ENCODE measurements at regions not wholly inside any gene's neighbourhood (a gene's known extent, or its start where the extent isn't known, plus 50 kb on each side); places are given as distances from the start of the nearest gene placed in this dataset.

DNA sequence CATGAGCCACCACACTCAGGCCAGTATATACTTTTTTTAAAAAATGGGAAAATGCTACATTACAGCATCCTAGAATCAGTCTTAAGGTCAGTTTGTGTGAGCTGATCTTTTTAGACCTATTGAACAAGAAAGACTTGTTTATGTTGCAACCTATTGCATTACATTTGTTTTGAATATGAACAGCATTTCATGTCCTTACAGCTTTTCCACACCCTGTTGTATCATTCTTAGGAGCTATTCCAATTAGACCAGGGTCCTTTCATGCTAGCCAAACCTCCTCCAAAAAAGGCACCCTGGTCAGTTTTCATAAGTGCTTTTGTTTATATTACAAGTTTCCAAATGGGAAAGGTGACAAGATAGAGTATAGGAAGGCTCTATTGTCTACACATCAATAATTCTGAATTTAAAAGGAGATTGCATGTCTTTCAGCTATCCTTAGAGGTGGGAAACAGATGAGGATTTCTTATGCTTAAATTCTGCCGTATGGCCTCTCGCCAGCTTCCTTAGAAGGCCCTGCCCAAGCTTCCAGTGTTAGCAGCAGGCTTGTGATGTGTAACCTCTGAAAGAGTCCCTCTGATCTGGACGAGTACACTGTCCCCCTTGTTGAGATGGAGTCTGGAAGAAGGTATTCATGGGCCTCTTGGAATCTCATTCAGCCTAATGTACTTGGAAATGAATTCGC is 171.9 kb downstream of the OTUD1 start:
- TF ChIP-seq EGR1 (IDR thresholded peaks at IDR 0.05) (no peak), FOXM1 (IDR thresholded peaks at IDR 0.05; ENCODE audit: borderline replicate concordance, low read depth) (no peak), MAX (IDR thresholded peaks at IDR 0.05) (no peak), USF1 (IDR thresholded peaks at IDR 0.05) (no peak), CEBPB (IDR thresholded peaks at IDR 0.05) (no peak), CREB1 (IDR thresholded peaks at IDR 0.05; ENCODE audit: low read depth) (no peak), TCF12 (IDR thresholded peaks at IDR 0.05; ENCODE audit: low read depth) (no peak), TEAD4 (IDR thresholded peaks at IDR 0.05) (no peak), TAF1 (IDR thresholded peaks at IDR 0.05; ENCODE audit: low read depth) (no peak), NFIC (IDR thresholded peaks at IDR 0.05) (no peak), ZBTB7A (IDR thresholded peaks at IDR 0.05; ENCODE audit: low read depth) (no peak), YY1 (IDR thresholded peaks at IDR 0.05; ENCODE audit: low read depth) (no peak), RAD21 (IDR thresholded peaks at IDR 0.05; ENCODE audit: low read depth) (no peak), EP300 (IDR thresholded peaks at IDR 0.05; ENCODE audit: borderline replicate concordance) (no peak)
- TF ChIP-seq, protein P1, sequence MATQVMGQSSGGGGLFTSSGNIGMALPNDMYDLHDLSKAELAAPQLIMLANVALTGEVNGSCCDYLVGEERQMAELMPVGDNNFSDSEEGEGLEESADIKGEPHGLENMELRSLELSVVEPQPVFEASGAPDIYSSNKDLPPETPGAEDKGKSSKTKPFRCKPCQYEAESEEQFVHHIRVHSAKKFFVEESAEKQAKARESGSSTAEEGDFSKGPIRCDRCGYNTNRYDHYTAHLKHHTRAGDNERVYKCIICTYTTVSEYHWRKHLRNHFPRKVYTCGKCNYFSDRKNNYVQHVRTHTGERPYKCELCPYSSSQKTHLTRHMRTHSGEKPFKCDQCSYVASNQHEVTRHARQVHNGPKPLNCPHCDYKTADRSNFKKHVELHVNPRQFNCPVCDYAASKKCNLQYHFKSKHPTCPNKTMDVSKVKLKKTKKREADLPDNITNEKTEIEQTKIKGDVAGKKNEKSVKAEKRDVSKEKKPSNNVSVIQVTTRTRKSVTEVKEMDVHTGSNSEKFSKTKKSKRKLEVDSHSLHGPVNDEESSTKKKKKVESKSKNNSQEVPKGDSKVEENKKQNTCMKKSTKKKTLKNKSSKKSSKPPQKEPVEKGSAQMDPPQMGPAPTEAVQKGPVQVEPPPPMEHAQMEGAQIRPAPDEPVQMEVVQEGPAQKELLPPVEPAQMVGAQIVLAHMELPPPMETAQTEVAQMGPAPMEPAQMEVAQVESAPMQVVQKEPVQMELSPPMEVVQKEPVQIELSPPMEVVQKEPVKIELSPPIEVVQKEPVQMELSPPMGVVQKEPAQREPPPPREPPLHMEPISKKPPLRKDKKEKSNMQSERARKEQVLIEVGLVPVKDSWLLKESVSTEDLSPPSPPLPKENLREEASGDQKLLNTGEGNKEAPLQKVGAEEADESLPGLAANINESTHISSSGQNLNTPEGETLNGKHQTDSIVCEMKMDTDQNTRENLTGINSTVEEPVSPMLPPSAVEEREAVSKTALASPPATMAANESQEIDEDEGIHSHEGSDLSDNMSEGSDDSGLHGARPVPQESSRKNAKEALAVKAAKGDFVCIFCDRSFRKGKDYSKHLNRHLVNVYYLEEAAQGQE (IDR thresholded peaks at IDR 0.05; ENCODE audit: low read depth): no peak

DNA sequence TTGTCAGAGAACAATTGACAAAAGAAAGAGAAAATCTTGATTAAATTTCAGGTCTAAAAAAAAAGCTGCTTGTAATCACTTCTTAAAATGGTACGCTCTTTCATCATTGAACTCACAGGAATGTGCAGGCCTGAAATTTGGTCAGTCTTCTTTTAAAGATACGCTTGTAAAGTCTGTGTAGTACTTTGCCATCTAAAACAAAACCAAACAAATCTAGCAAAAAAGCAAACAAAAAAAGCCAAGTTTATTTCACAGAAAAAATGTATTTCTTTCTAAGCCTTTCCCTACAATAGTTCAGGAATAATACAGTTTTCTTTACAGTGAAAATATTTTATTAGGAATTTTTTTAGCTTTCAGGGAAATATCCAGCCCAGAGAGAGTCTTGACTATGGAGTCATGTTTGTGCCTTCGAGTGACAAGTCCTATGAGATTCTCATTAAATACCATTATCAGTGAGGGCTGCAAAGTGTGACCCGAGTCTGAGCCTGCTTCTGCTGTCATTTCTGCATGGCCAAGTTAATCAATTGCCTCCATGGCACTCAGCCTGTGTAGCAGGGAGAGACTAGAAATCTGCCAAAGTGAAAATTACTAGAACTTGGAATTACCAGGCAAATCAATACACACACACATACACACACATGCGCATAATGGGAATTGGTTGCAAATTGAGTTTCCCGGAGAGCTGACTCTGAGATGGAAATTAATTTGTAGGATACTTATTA is 172.6 kb downstream of the OTUD1 start:
- no peak for TF ChIP-seq EP300 (IDR thresholded peaks at IDR 0.05; ENCODE audit: borderline replicate concordance)
- no peak for TF ChIP-seq EGR1 (IDR thresholded peaks at IDR 0.05)
- no peak for TF ChIP-seq ZBTB7A (IDR thresholded peaks at IDR 0.05; ENCODE audit: low read depth)
- no peak for TF ChIP-seq RAD21 (IDR thresholded peaks at IDR 0.05; ENCODE audit: low read depth)
- TF ChIP-seq USF1 (IDR thresholded peaks at IDR 0.05): no peak
- no peak for TF ChIP-seq CREB1 (IDR thresholded peaks at IDR 0.05; ENCODE audit: low read depth)
- TF ChIP-seq, protein P1 (IDR thresholded peaks at IDR 0.05; ENCODE audit: low read depth): no peak
- TF ChIP-seq TCF12 (IDR thresholded peaks at IDR 0.05; ENCODE audit: low read depth): no peak
- no peak for TF ChIP-seq FOXM1 (IDR thresholded peaks at IDR 0.05; ENCODE audit: borderline replicate concordance, low read depth)
- no peak for TF ChIP-seq CEBPB (IDR thresholded peaks at IDR 0.05)
- no peak for TF ChIP-seq MAX (IDR thresholded peaks at IDR 0.05)
- no peak for TF ChIP-seq NFIC (IDR thresholded peaks at IDR 0.05)
- no peak for TF ChIP-seq YY1 (IDR thresholded peaks at IDR 0.05; ENCODE audit: low read depth)
- TF ChIP-seq TAF1 (IDR thresholded peaks at IDR 0.05; ENCODE audit: low read depth): no peak
- no peak for TF ChIP-seq TEAD4 (IDR thresholded peaks at IDR 0.05)

- TF ChIP-seq CEBPB (IDR thresholded peaks at IDR 0.05) (no peak), EP300 (IDR thresholded peaks at IDR 0.05; ENCODE audit: borderline replicate concordance) (no peak), TAF1 (IDR thresholded peaks at IDR 0.05; ENCODE audit: low read depth) (no peak), NFIC (IDR thresholded peaks at IDR 0.05) (no peak), FOXM1 (IDR thresholded peaks at IDR 0.05; ENCODE audit: borderline replicate concordance, low read depth) (no peak), TCF12 (IDR thresholded peaks at IDR 0.05; ENCODE audit: low read depth) (no peak), EGR1 (IDR thresholded peaks at IDR 0.05) (no peak), MAX (IDR thresholded peaks at IDR 0.05) (no peak), RAD21 (IDR thresholded peaks at IDR 0.05; ENCODE audit: low read depth) (no peak), TEAD4 (IDR thresholded peaks at IDR 0.05) (no peak), ZBTB7A (IDR thresholded peaks at IDR 0.05; ENCODE audit: low read depth) (no peak), USF1 (IDR thresholded peaks at IDR 0.05) (no peak), YY1 (IDR thresholded peaks at IDR 0.05; ENCODE audit: low read depth) (no peak), CREB1 (IDR thresholded peaks at IDR 0.05; ENCODE audit: low read depth) (no peak)
- TF ChIP-seq, protein P1 (IDR thresholded peaks at IDR 0.05; ENCODE audit: low read depth): no peak
Measured at GRCh38 chr10:23613900-23614299, 175.0 kb downstream of the OTUD1 start.

Data from Ishikawa (cell line).